H1 (cell line): ENCODE measurements at regions not wholly inside any gene's neighbourhood (a gene's known extent, or its start where the extent isn't known, plus 50 kb on each side); places are given as distances from the start of the nearest gene placed in this dataset.

Experiments used
- RFX5 ChIP-seq: IDR thresholded peaks from 2 replicates; pipeline ENCODE4 v1.6.1; 2011; ENCODE audit warnings: low read depth, low read length, improper control_type of control experiment, borderline replicate concordance
- SIRT6 ChIP-seq: IDR thresholded peaks from one replicate; pipeline ENCODE4 v1.7.1; 2012; ENCODE audit warnings: low read length, inconsistent platforms
- TAF1 ChIP-seq: IDR thresholded peaks from 2 replicates; pipeline ENCODE4 v1.6.1; 2011; ENCODE audit warnings: mild to moderate bottlenecking, low read depth, low read length
- USF2 ChIP-seq: IDR thresholded peaks from 2 replicates; pipeline ENCODE4 v1.6.1; 2011; ENCODE audit warnings: low read length, improper control_type of control experiment

GRCh38 chr12:58435647-58436046 lies 484.7 kb downstream of the LRIG3 start (continued):
- TF ChIP-seq TAF1: no peak
- no peak for TF ChIP-seq SIRT6
- no peak for TF ChIP-seq RFX5
- TF ChIP-seq USF2: no peak
- TF ChIP-seq, all 59 proteins: peak for 0
